Natural killer cell (primary cell): ENCODE measurements at regions not wholly inside any gene's neighbourhood (a gene's known extent, or its start where the extent isn't known, plus 50 kb on each side); places are given as distances from the start of the nearest gene placed in this dataset.

Source experiments
- ATAC-seq, 3 donors: fragments of 150-1000 bp in 2 of 3; fragments of 200-7000 bp in 1 of 3; cut with Tn5 transposase; 1 replicate in 1 of 3; 2 replicates in 2 of 3; pipeline ENCODE4 v1.10.0; 2021; ENCODE audit warnings: mild to moderate bottlenecking in 2 of 3, moderate library complexity in 2 of 3
- DNase-seq, 2 donors: peaks; one replicate each; pipeline versions ENCODE4 v3.0.0 to v3.0.0-alpha.2; 2013 to 2021; ENCODE audit warnings: mixed read lengths in 1 of 2
- H3K27ac ChIP-seq: one replicate; pipeline ENCODE4 v1.5.1; 2013; ENCODE audit warnings: mild to moderate bottlenecking, low read length
- H3K27me3 ChIP-seq: one replicate; pipeline ENCODE4 v1.6.1; 2013; ENCODE audit warnings: low read length; ENCODE audit not compliant: control insufficient read depth, insufficient read depth
- H3K36me3 ChIP-seq: one replicate; pipeline ENCODE4 v1.6.1; 2013; ENCODE audit warnings: low read length; ENCODE audit not compliant: control insufficient read depth, insufficient read depth
- H3K4me1 ChIP-seq: one replicate; pipeline ENCODE4 v1.6.1; 2013; ENCODE audit warnings: low read length; ENCODE audit not compliant: control insufficient read depth, insufficient read depth
- H3K4me3 ChIP-seq: one replicate; pipeline ENCODE4 v1.5.1; 2013; ENCODE audit warnings: low read length
- H3K9me3 ChIP-seq: one replicate; pipeline ENCODE4 v1.6.1; 2013; ENCODE audit warnings: low read length; ENCODE audit not compliant: control insufficient read depth, insufficient read depth
- H3K27ac Mint-ChIP-seq, 2 donors: one replicate each; pipeline ENCODE4 v1.8.0; 2022; ENCODE audit warnings: mild to moderate bottlenecking in 2 of 2, mixed read lengths in 2 of 2, moderate library complexity in 1 of 2
- H3K27me3 Mint-ChIP-seq, 2 donors: one replicate each; pipeline ENCODE4 v1.8.0; 2022; ENCODE audit warnings: low read depth in 2 of 2, mixed read lengths in 2 of 2
- H3K36me3 Mint-ChIP-seq: one replicate; pipeline ENCODE4 v1.8.0; 2022; ENCODE audit warnings: mixed read lengths
- H3K4me1 Mint-ChIP-seq, 2 donors: one replicate each; pipeline ENCODE4 v1.8.0; 2022; ENCODE audit warnings: mixed read lengths in 2 of 2
- H3K4me3 Mint-ChIP-seq: one replicate; pipeline ENCODE4 v1.8.0; 2022; ENCODE audit warnings: mild to moderate bottlenecking, moderate library complexity, mixed read lengths
- H3K9me3 Mint-ChIP-seq, 2 donors: one replicate each; pipeline ENCODE4 v1.8.0; 2022; ENCODE audit warnings: mixed read lengths in 2 of 2
- whole genome bisulfite sequencing: methylation state at CpG from one replicate; pipeline ENCODE4 v1.1.7; 2013; ENCODE audit warnings: missing lambda C conversion rate; ENCODE audit not compliant: insufficient coverage; 5-methylcytosine and 5-hydroxymethylcytosine counted together
- intact Hi-C: fragments of 100-400 bp; cut with micrococcal nuclease; formaldehyde crosslinking; loops from one replicate; pipeline ENCODE4 v1.14.2; 2022
- TF ChIP-seq, protein P1 (sequence below): fragments of 200-600 bp; IDR thresholded peaks from one replicate; pipeline ENCODE4 v1.8.0; 2022; ENCODE audit warnings: antibody characterized with exemption

DNA sequence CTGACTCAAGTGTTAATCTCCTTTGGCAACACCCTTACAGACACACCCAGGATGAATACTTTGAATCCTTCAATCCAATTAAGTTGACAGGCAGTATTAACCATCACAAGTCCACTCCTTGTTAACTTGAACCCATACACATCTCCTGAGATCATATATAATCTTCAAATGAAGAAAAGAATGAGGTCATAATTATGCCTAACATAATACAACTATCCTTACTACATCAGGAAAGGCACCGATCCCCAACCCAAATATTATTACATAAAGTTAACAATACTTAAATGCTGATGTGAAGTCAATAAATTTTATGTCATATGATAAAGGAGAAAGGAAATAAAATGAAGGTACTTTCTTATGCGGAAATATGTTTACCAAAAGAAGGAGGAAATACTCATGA lies 649.9 kb downstream of the KCNJ2 start:
- 100% methylated on average over 1 of the region's 2 CpGs for WGBS
- no peak overlapping the region for H3K4me3 Mint-ChIP-seq
- no peak overlapping the region for H3K4me3 ChIP-seq
- no peaks in the 10 kb centered on the region for H3K36me3 Mint-ChIP-seq
- no peaks in the 10 kb centered on the region for H3K4me1 Mint-ChIP-seq
- H3K36me3 ChIP-seq, result no peaks in the 10 kb centered on the region
- H3K27me3 Mint-ChIP-seq, result no peaks in the 10 kb centered on the region
- intact Hi-C loops, result no loop called here
- no peaks in the 10 kb centered on the region for H3K4me1 ChIP-seq
- no peak for DNase-seq
- H3K27ac Mint-ChIP-seq, result no peak overlapping the region
- no peak overlapping the region for H3K27ac ChIP-seq
- TF ChIP-seq, protein P1, sequence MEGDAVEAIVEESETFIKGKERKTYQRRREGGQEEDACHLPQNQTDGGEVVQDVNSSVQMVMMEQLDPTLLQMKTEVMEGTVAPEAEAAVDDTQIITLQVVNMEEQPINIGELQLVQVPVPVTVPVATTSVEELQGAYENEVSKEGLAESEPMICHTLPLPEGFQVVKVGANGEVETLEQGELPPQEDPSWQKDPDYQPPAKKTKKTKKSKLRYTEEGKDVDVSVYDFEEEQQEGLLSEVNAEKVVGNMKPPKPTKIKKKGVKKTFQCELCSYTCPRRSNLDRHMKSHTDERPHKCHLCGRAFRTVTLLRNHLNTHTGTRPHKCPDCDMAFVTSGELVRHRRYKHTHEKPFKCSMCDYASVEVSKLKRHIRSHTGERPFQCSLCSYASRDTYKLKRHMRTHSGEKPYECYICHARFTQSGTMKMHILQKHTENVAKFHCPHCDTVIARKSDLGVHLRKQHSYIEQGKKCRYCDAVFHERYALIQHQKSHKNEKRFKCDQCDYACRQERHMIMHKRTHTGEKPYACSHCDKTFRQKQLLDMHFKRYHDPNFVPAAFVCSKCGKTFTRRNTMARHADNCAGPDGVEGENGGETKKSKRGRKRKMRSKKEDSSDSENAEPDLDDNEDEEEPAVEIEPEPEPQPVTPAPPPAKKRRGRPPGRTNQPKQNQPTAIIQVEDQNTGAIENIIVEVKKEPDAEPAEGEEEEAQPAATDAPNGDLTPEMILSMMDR, result no peak
- no peaks in the 10 kb centered on the region for H3K9me3 ChIP-seq
- peaks cover 10 to 22% of the 10 kb centered on the region in 2 donors for H3K9me3 Mint-ChIP-seq
- H3K27me3 ChIP-seq, result no peaks in the 10 kb centered on the region
- ATAC-seq, result no peak

DNA sequence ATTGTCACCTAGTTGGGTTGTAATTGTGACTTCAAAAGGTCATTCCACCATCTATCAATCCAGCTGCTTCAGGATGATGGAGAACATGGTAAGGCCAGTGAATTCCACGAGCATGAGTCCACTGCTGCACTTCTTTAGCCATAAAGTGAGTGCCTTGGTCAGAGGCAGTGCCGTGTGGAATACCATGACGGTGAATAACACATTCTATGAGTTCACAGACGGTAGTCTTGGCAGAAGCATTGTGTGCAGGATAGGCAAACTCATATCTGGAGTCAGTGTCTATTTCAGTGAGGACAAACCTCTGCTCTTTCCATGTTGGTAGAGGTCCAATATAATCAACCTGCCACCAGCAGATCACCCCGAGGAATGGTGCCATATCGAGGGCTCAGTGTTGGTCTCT lies 650.9 kb downstream of the KCNJ2 start:
- DNase-seq, result no peak
- WGBS, result 92% methylated on average over 6 of the region's 6 CpGs
- Mint-ChIP-seq H3K27ac (no peak overlapping the region), H3K4me3 (no peak overlapping the region), H3K9me3 (peaks cover 10 to 24% of the 10 kb centered on the region in 2 donors), H3K36me3 (no peaks in the 10 kb centered on the region), H3K4me1 (no peaks in the 10 kb centered on the region), H3K27me3 (no peaks in the 10 kb centered on the region)
- no peak for ATAC-seq
- Histone ChIP-seq H3K36me3 (no peaks in the 10 kb centered on the region), H3K4me3 (no peak overlapping the region), H3K9me3 (no peaks in the 10 kb centered on the region), H3K27me3 (no peaks in the 10 kb centered on the region), H3K4me1 (no peaks in the 10 kb centered on the region), H3K27ac (no peak overlapping the region)
- TF ChIP-seq, protein P1, result no peak
- intact Hi-C loops, result loop anchor here (10.0 kb wide), 1 partner anchor 65 kb away; no protein-coding TSS in a partner anchor

DNA sequence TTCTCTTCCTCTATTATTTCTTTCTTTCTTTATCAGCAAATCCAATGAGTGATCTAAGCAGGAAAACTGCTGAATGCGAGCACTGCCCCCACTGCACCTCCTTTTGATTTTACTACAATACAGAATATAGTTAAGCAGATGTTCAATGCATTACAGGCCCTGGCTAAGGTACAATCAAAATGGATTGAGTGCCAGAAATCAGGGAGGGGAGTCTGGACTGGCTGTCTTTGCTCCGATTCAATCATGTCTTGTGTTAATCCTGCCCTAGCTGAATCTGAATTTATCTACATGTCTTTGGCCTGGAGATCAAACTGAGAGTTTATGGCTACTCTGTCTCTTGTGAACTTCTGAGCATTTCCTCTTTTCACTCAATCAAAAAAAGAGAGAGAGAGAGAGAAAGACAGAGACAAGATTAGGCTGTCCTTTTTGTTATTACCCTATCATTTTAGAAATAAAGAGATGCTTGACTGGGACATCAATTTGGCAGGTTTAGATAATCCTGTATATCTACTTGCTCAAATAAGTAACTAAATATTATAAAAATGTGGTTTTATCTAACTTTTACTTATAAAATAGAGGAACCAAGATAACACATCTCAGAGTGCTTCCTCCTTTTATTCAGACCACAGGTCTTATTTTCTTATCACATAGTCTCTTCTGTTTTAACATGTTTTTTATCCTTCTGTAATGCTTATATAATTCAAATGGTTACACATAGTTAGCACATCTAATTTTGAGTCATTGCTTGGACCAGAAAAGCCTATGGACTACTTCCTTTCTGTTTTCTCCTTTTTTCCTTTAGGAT lies 656.2 kb downstream of the KCNJ2 start:
- H3K36me3 ChIP-seq, result no peaks in the 10 kb centered on the region
- DNase-seq (no peak), ATAC-seq (no peak)
- Mint-ChIP-seq H3K4me1 (no peaks in the 10 kb centered on the region), H3K36me3 (no peaks in the 10 kb centered on the region), H3K4me3 (no peak overlapping the region), H3K27me3 (no peaks in the 10 kb centered on the region), H3K27ac (no peak overlapping the region), H3K9me3 (peaks cover 2 to 12% of the 10 kb centered on the region in 2 donors)
- intact Hi-C loops, result loop anchor here (10.0 kb wide), 1 partner anchor 59 kb away; no protein-coding TSS in a partner anchor
- H3K9me3 ChIP-seq, result no peaks in the 10 kb centered on the region
- no peak overlapping the region for H3K27ac ChIP-seq
- H3K27me3 ChIP-seq, result no peaks in the 10 kb centered on the region
- no peak overlapping the region for H3K4me3 ChIP-seq
- no peaks in the 10 kb centered on the region for H3K4me1 ChIP-seq
- 39% methylated on average over 2 of the region's 2 CpGs for WGBS
- TF ChIP-seq, protein P1, result no peak

DNA sequence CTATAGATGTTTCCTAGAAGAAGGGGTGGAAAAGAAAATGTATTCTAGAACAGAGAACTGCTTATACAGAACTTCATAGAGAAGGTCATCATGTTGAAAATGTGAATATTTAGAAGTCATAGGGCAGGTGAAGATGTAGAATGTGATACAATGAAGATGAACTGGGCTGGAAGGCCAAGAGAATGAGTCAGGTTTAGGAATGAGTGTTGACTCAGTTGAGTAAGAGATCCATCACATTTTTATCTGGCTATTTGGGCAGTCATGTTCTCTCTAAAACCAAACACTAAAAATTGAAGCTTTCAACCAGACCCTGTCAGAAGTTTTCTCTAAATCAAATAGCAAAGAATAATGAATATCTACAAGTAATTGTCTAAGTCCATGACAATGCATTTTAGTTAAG lies 660.5 kb downstream of the KCNJ2 start:
- Histone ChIP-seq H3K27me3 (no peaks in the 10 kb centered on the region), H3K27ac (no peak overlapping the region), H3K36me3 (no peaks in the 10 kb centered on the region), H3K4me1 (no peaks in the 10 kb centered on the region), H3K4me3 (no peak overlapping the region), H3K9me3 (no peaks in the 10 kb centered on the region)
- Mint-ChIP-seq H3K27ac (no peak overlapping the region), H3K4me3 (no peak overlapping the region), H3K27me3 (no peaks in the 10 kb centered on the region), H3K36me3 (no peaks in the 10 kb centered on the region), H3K4me1 (no peaks in the 10 kb centered on the region), H3K9me3 (peaks cover 2 to 9% of the 10 kb centered on the region in 2 donors)
- intact Hi-C loops, result loop anchor here (10.0 kb wide), 1 partner anchor 55 kb away; no protein-coding TSS in a partner anchor
- TF ChIP-seq, protein P1, result no peak
- DNase-seq, result no peak
- ATAC-seq, result no peak
